Activated CD4-positive, alpha-beta T cell treated with anti-CD3 and anti-CD28 coated beads for 36 hours (primary cell): ENCODE measurements at regions not wholly inside any gene's neighbourhood (a gene's known extent, or its start where the extent isn't known, plus 50 kb on each side); places are given as distances from the start of the nearest gene placed in this dataset.
A peak's percentile ranks its signal among the peaks of the same experiment; 100 is the strongest.

Source experiments
- ATAC-seq: fragments of 200-7000 bp; cut with Tn5 transposase; one replicate; pipeline ENCODE4 v1.10.0; 2021; ENCODE audit warnings: mild to moderate bottlenecking, moderate library complexity
- CTCF ChIA-PET: fragments of 350-600 bp; sonication (Branson Sonifier 250); formaldehyde crosslinking; loops from one replicate; lab custom pipeline; 2021; ENCODE audit warnings: antibody characterized with exemption; lab: Charles Lee
- POLR2A ChIA-PET: fragments of 350-600 bp; sonication (Branson Sonifier 250); formaldehyde crosslinking; loops from one replicate; lab custom pipeline; 2021; ENCODE audit warnings: antibody characterized with exemption, inconsistent platforms; lab: Charles Lee
- DNase-seq: peaks from one replicate; pipeline ENCODE4 v3.0.0-alpha.2; 2020
- H3K27ac Mint-ChIP-seq: one replicate; pipeline ENCODE4 v1.8.0; 2021; ENCODE audit warnings: mixed read lengths
- H3K27me3 Mint-ChIP-seq: one replicate; pipeline ENCODE4 v1.8.0; 2021; ENCODE audit warnings: mixed read lengths
- H3K36me3 Mint-ChIP-seq: one replicate; pipeline ENCODE4 v1.8.0; 2021; ENCODE audit warnings: low read depth, mixed read lengths
- H3K4me1 Mint-ChIP-seq: one replicate; pipeline ENCODE4 v1.8.0; 2021; ENCODE audit warnings: mixed read lengths
- H3K4me3 Mint-ChIP-seq: one replicate; pipeline ENCODE4 v1.8.0; 2021; ENCODE audit warnings: mild to moderate bottlenecking, moderate library complexity, mixed read lengths
- H3K9me3 Mint-ChIP-seq: one replicate; pipeline ENCODE4 v1.8.0; 2021; ENCODE audit warnings: low read depth, mixed read lengths
- intact Hi-C, 2 experiments: fragments of 100-400 bp; cut with DNase I in 1 of 2; cut with micrococcal nuclease in 1 of 2; formaldehyde crosslinking; loops; one replicate each; pipeline versions ENCODE4 v1.14.2 to v1.15.1; 2022 to 2024; cut with DNase I, micrococcal nuclease

GRCh38 chrX:67780694-67781109 is 236.9 kb downstream of the AR start:
- ChIA-PET CTCF (no interaction called here), POLR2A (no interaction called here)
- Mint-ChIP-seq H3K9me3 (no peaks in the 10 kb centered on the region), H3K27me3 (no peaks in the 10 kb centered on the region), H3K4me1 (no peaks in the 10 kb centered on the region), H3K4me3 (no peak overlapping the region), H3K27ac (no peak overlapping the region), H3K36me3 (no peaks in the 10 kb centered on the region)
- DNase-seq (peak; percentile 6), ATAC-seq (peak; percentile 68)
- intact Hi-C loops: no loop called here

GRCh38 chrX:67781132-67781531 is 237.3 kb downstream of the AR start:
- ChIA-PET CTCF (no interaction called here), POLR2A (no interaction called here)
- ATAC-seq (no peak), DNase-seq (no peak)
- Mint-ChIP-seq H3K4me1 (no peaks in the 10 kb centered on the region), H3K27me3 (no peaks in the 10 kb centered on the region), H3K27ac (no peak overlapping the region), H3K4me3 (no peak overlapping the region), H3K9me3 (no peaks in the 10 kb centered on the region), H3K36me3 (no peaks in the 10 kb centered on the region)
- intact Hi-C loops: no loop called here

GRCh38 chrX:67784712-67785111 is 240.9 kb downstream of the AR start:
- no peak for DNase-seq
- intact Hi-C loops: no loop called here
- Mint-ChIP-seq H3K27me3 (no peaks in the 10 kb centered on the region), H3K9me3 (no peaks in the 10 kb centered on the region), H3K27ac (no peak overlapping the region), H3K36me3 (no peaks in the 10 kb centered on the region), H3K4me1 (no peaks in the 10 kb centered on the region), H3K4me3 (no peak overlapping the region)
- CTCF ChIA-PET: no interaction called here
- no peak for ATAC-seq
- POLR2A ChIA-PET: no interaction called here

- Mint-ChIP-seq H3K9me3 (no peaks in the 10 kb centered on the region), H3K4me1 (no peaks in the 10 kb centered on the region), H3K27me3 (no peaks in the 10 kb centered on the region), H3K4me3 (no peak overlapping the region), H3K36me3 (no peaks in the 10 kb centered on the region), H3K27ac (no peak overlapping the region)
- POLR2A ChIA-PET: no interaction called here
- intact Hi-C loops: no loop called here
- no peak for DNase-seq
- no peak for ATAC-seq
- CTCF ChIA-PET: no interaction called here
Observed at GRCh38 chrX:67787196-67787595, 243.4 kb downstream of the AR start.

GRCh38 chrX:67789536-67789935 is 245.7 kb downstream of the AR start:
- Mint-ChIP-seq H3K4me3 (no peak overlapping the region), H3K4me1 (no peaks in the 10 kb centered on the region), H3K27ac (no peak overlapping the region), H3K27me3 (no peaks in the 10 kb centered on the region), H3K9me3 (peaks cover 2% of the 10 kb centered on the region), H3K36me3 (no peaks in the 10 kb centered on the region)
- POLR2A ChIA-PET: no interaction called here
- intact Hi-C loops: no loop called here
- ATAC-seq: no peak
- CTCF ChIA-PET: no interaction called here
- DNase-seq: no peak
